NCI-H146 (cell line): ENCODE measurements at regions not wholly inside any gene's neighbourhood (a gene's known extent, or its start where the extent isn't known, plus 50 kb on each side); places are given as distances from the start of the nearest gene placed in this dataset.
A peak's percentile ranks its signal among the peaks of the same experiment; 100 is the strongest.
"Not testable (repeated sequence)": the region's sequence is repeated elsewhere in the genome, so short reads cannot be mapped to it uniquely, and the experiment has no call there.

Experiments
- DNase-seq: peaks from one replicate; lab custom pipeline; 2025; lab: John Stamatoyannopoulos, UW

DNA sequence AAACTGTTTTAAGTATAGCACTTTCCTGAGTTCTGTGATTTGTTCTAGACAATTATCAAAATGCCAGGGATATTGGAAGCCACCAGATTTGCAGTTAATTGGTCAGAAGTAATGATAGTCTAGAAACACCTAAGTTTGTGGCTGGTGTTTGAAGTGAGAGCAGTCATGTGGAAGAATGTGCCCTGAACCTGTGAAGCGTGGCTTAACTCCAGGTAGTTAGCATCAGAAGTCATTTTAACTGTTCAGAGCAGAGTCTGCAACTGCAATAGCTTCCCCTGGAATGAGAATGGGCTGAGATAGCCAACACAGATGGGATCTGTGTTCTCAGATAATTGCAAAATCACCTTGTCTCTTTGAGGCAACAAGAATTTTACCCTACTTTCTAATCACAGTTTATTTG, 255.1 kb upstream of the GK2 start:
- DNase-seq = no peak

GRCh38 chr4:79662651-79663050, 254.6 kb upstream of the GK2 start:
- DNase-seq = no peak

DNA sequence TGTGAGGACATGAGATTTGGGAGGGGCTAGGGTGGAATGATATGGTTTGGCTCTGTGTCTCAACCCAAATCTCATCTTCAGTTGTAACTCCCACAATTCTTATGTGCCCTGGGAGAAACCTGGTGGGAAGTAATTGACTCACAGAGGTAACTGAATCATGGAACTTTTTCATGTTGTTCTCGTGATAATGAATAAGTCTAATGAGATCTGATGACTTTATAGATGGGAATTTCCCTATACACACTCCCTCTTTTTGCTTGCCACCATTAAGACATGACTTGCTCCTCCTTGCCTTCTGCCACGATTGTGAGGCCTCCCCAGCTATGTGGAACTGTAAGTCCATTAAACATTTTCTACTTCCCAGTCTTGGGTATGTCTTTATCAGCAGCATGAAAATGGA, 253.2 kb upstream of the GK2 start:
- DNase-seq = no peak

- DNase-seq = not testable (repeated sequence)
Measured at GRCh38 chr4:79659308-79659870, 251.4 kb upstream of the GK2 start.

- DNase-seq = no peak
Measured at GRCh38 chr4:79657379-79657778, 249.4 kb upstream of the GK2 start.

- DNase-seq = no peak
Measured at GRCh38 chr4:79653871-79654270, 245.8 kb upstream of the GK2 start.

- DNase-seq = no peak
Measured at GRCh38 chr4:79652738-79653137, 244.7 kb upstream of the GK2 start.

DNA sequence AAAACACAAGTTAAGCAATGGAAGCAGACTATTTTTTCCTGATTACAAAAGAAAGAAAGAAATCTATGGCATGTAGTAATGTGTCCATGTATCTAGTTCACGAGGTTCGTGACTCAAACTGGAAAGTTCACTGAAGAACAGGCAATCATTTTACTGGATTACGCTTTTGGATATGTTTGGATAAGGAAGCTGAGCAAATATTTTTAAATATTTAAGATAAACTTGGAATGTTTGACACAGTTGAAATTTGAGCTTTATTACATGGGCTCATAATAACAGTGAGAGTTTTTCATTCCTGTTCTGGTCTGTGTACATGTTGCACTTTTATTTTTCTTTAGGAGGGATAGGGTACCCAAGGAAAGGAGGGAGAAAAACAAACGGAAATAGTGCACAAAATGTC, 244.2 kb upstream of the GK2 start:
- peak; percentile 56 for DNase-seq

- no peak for DNase-seq
Measured at GRCh38 chr4:79651456-79651855, 243.4 kb upstream of the GK2 start.

DNA sequence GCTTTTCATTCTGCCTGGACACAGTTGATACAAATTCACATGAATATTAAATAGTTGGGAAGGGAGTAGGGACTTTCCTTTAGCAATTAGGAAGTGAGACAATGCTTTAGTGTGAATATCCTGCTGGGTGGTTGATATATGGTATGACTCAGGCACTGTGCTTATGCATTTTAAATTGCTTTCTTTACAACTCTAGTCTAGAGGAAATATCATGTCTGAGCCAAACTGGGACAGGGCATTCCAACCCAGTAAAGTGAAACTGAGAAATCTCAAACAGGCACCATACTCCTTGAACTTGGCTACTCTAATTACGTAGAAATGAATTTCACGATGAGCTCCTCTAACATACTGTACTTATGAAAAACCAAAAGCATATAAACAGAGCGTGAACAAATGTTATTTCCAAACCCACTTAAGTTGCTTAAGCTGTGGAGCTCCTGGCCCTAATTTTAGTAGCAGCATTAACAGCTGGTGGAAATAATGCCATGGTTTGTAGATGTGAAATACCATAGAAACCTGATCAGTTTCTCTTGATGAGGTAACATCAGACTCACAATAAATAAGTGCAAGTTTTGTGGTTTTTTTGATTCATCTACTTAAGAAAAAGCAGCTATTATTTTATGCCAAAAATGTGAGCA, 242.9 kb upstream of the GK2 start:
- peak; percentile 49 for DNase-seq

DNA sequence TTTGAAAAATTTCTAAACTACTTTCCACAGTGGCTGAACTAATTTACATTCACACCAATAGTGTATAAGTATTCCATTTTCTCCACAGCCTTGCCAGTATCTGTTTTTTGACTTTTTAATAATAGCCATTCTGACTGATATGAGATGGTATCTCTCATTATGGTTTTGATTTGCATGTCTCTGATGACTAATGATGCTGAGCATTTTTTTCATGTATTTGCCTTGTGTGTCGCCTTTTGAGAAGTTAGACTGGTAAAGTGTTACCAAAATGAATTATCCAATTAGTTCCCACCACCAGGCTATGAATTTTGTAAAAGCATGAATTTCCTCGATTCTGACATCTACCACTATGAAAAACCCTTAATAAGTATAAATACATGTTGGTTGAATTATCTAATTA, 242.2 kb upstream of the GK2 start:
- no peak for DNase-seq

- no peak for DNase-seq
Measured at GRCh38 chr4:79645942-79646341, 237.9 kb upstream of the GK2 start.

DNA sequence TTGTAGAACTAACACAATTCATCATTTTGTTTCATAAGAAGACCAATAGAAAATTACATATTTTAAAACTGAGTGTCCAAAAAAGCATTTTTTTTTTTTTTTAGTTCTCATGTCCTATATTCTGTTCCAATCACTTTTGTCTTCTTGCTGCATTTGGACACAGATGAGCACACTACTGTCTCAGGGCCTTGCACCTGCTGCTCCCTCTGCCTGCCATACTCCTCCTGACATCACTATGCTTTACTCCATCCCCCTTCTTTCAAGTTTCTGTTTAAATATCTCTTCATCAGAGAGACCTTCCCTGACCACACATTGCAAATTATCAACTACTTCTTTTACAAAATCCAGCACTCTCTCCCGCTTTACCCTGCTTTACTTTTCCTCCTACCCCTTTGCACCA, 230.7 kb upstream of the GK2 start:
- DNase-seq = peak; percentile 82

GRCh38 chr4:79636991-79637390, 229.0 kb upstream of the GK2 start:
- no peak for DNase-seq

DNA sequence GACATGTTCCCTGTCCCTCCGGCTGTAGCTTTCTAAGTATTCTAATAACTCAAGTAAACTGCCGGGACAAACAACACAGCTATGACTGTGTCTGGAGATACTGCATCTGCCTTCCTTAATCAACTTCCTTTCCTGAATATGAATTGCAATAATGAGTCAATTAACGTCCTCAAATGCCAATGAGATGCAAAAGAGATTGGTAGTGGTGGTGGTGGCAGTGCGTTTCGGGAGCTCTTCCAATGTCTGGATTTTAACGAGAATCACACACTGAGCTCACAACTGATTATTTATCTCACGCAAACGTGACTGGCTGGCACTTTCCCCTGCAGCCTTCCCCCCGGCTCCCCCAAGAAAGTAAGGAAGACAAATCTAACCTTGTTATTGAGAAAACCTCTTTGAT, 226.1 kb upstream of the GK2 start:
- DNase-seq = no peak

DNA sequence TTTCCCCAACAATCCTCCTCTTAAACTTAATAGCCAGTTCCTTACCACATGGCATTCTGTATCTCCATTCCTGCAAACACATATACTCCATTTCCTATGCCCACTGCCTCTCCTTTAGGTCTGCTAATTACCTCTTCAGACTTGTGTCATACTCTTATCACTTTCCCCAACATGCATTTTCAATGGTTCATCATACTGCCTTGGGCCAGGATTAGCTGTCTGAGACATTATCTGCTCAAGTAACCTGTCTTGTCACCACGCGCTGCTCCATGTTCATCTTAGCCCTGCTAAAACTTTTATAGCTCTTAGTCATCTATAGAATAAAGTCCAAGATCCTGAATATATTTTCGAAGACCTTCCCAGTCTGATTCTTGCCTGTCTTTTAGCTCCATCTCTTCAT, 224.1 kb upstream of the GK2 start:
- DNase-seq = no peak

- DNase-seq = no peak
Measured at GRCh38 chr4:79626611-79627010, 218.6 kb upstream of the GK2 start.

- DNase-seq = no peak
Measured at GRCh38 chr4:79626101-79626500, 218.1 kb upstream of the GK2 start.

DNA sequence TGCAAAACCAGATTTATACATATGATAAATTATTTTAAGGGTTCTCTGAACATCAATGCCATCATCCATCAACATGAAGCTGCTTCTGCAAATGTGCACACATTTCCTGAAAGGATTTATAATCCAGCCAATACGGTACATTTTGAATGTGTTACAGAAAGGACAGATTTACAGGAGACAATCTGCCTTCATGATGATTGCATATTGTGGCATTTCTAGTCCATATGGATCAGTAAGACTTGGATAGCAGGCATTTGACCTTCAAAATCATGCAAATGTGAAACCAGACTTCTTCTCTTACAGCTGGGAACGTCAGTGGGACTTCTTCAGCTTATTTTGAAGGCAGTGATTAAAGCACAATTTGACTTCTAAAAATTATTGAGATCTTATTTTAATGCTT, 217.3 kb upstream of the GK2 start:
- no peak for DNase-seq

DNA sequence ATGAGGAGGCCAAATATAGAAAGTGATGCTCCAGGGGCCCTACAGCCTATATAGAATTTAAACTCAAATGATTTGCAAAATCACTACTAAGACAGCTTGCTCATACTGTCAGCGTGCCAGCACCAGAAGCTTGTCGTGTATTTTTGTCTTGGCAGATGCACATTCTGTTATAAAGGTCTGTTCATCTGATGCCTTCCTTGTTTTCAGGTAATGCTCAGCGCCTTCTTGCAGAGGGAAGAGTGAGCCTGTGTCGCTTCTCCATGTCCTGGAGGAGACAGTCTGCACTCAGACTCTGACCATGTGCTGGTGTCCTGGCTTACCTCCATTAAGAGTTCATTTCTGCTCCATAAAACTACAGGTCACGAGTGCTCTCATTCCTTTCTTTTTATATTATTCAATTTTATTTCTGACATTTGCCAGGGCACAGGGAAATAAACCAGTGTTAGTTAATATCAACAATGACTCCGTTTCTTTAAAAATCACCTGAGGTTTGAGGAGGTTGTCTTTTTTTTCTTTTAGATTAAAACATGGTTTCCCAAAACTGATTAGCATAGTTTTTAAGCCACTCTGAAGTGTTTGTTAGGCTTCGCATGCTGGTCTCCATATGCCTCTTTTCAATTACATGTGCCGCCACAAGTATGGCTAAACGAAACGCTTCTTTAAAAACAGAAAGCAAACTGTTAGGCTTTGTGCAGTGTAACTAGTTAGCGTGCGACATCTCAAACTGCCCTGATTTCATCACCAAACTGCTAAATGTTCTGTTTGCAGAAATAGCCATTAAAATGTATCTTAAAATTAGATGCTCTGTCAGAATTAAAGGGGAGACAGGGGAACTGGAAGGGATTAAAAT, 215.2 kb upstream of the GK2 start:
- no peak for DNase-seq

DNA sequence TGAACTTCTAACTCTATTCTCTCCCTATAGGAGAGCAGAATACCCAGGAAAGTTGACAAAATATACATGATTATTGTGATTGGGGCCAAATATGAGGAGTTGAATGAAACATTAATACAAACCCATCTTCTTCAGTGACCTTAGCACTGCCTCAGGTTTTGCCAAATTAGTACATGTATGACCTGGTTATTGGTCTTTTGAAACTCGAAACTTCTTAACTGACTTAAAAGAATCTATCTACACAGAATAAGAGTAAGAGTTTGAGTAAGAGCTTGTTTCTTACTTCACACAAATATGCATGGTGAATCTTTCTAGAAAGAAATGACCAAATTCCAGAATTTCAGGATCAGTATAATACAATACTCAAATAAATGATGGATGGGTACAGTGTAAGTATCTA, 213.0 kb upstream of the GK2 start:
- no peak for DNase-seq

- DNase-seq = no peak
Measured at GRCh38 chr4:79620617-79621016, 212.6 kb upstream of the GK2 start.

- DNase-seq = no peak
Measured at GRCh38 chr4:79613269-79613935, 205.4 kb upstream of the GK2 start.
